ENCODE measurements at regions not wholly inside any gene's neighbourhood (a gene's known extent, or its start where the extent isn't known, plus 50 kb on each side); places are given as distances from the start of the nearest gene placed in this dataset.

- no peak for TF ChIP-seq CTCF (IDR thresholded peaks at IDR 0.05)
- no peak for TF ChIP-seq EP300 (IDR thresholded peaks at IDR 0.05)
- no peak for TF ChIP-seq POLR2A (IDR thresholded peaks at IDR 0.05)
Measured at GRCh38 chr10:81472927-81473470, 402.0 kb upstream of the NRG3 start.

All from tibial nerve (tissue), 4 donors.